MM.1S (cell line): ENCODE measurements at regions not wholly inside any gene's neighbourhood (a gene's known extent, or its start where the extent isn't known, plus 50 kb on each side); places are given as distances from the start of the nearest gene placed in this dataset.

Source experiments
- CTCF ChIP-seq: fragments of 300-600 bp; sonication (generic); IDR thresholded peaks from 2 replicates; pipeline ENCODE4 v1.5.1; 2016; ENCODE audit warnings: antibody characterized with exemption, low read length, mixed read lengths
- EZH2phosphoT487 ChIP-seq: fragments of 300-600 bp; sonication (generic); IDR thresholded peaks from 2 replicates; pipeline ENCODE4 v1.6.1; 2018; ENCODE audit warnings: antibody characterized with exemption, low read length

DNA sequence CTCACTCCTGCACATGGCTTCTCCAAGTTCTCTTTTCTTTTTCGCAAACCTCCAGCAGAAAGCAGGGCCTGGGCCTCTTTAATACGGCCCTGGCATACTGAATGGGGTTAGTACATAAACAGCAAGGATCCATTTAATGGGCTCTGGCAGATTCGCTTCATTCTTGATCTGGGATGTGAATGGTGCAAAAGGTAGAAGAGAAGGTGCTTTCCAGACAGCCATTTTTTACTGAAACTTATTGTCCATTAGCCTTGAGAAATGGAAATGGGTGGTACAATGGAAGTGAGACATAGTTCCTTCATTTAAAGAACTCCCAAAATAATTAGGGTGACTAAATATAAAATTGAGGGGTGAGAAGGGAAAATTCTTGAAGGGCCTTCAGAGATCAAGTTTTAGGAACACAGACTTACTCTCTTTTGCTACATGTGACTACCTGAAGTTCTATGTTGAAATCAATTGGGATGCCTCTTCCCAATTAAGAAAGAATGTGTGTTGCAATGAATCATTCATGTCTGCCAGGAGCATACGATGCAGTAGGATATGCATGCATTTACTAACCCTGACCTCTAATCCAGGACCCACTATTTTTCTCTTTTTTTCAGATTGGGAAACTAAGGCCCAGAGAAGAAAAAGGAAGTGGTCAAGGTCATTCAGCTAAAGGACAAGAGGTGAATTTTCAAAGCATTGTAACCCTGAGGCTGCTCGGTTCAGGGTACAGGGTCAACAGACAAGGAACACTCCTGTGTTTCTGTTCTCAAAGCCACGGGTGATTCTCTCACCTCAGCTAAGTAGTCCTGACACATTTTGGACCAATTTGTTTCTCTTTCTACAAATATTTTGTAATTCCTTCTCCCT, 144.1 kb downstream of the BBOX1 start:
- no peak for TF ChIP-seq EZH2phosphoT487
- no peak for TF ChIP-seq CTCF
